ENCODE measurements at regions not wholly inside any gene's neighbourhood (a gene's known extent, or its start where the extent isn't known, plus 50 kb on each side); places are given as distances from the start of the nearest gene placed in this dataset.

DNA sequence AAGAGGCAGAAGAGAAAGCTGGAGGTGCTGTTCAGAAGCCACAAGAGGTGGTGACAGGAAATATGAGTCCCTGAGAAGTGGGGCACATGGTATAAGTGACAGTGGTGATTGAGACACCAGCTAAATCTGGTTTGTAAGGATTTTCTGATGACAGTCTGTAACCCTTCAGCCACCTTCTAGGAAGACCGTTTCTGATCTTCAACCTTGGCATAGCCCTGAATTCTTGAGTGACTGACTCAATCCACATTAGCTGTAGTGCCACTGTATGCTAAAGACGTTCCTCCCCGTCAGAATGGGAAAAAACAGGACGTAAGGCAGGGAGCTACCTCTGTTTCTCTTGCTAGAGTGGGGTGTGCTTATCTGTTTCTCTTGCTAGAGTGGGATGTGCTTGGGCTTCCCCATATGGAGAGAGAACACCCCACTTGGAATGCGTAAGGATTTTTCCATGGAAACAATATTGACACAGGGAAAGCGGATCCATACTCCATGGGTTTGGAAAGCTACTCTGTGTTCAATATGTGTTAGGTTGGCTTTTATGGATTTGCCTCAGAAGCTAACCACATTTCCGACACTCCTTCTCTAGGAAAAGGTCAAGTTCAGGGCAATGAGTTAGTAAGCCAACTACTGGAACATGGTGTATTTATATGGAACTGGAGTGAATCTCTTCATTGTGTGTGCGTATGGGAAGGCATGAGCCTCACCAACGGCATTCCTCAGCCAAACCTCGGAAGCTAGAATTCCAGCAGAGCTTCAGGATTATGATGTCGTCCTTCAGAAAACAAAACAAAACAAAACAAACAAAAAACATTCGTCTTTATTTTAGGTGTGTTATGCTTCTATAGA lies 948.8 kb upstream of the SLC10A2 start:
- H3K4me3 ChIP-seq (ENCODE audit: control insufficient read depth, low read depth, low read length), result no peak overlapping the region
- TF ChIP-seq, protein P1, sequence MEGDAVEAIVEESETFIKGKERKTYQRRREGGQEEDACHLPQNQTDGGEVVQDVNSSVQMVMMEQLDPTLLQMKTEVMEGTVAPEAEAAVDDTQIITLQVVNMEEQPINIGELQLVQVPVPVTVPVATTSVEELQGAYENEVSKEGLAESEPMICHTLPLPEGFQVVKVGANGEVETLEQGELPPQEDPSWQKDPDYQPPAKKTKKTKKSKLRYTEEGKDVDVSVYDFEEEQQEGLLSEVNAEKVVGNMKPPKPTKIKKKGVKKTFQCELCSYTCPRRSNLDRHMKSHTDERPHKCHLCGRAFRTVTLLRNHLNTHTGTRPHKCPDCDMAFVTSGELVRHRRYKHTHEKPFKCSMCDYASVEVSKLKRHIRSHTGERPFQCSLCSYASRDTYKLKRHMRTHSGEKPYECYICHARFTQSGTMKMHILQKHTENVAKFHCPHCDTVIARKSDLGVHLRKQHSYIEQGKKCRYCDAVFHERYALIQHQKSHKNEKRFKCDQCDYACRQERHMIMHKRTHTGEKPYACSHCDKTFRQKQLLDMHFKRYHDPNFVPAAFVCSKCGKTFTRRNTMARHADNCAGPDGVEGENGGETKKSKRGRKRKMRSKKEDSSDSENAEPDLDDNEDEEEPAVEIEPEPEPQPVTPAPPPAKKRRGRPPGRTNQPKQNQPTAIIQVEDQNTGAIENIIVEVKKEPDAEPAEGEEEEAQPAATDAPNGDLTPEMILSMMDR (IDR thresholded peaks at IDR 0.05; ENCODE audit: control insufficient read depth, insufficient read depth, low read depth, low read length, missing control alignments), result no peak
- DNase-seq (ENCODE audit: low read depth), result no peak

DNA sequence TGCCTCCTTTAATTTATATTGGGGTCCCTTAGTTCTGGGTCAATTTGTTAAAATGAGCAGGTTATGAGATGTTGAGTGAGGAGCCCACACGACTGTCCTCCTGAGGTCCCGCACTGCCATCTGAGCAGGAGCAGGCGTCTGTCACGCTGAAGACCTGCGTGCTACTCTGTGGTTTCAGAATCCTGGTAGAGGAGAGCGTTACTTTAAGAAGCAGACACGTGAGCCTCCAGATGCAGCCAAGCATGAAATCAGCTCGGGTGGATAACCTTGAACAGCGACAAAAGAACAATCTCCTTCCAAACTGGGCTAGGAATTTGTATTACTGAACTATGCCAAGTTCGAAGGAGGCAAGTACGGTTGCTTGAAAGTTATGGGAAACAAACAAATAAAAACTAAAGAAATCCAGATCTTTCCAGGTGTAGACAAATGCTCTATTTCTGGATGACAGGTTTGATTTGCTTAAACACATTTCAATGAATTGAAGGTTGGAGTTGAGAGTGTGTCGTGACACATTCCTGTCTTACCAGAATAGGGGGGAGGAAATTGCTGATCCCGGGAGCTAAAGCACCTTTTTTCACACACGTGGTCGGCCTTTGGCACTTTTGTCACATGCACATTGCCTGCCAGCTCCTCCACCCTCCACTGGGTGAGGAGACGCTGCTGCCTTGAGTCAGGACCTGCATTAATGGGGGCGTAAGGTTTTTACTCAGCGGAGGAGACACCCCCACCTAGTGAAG lies 945.5 kb upstream of the SLC10A2 start:
- TF ChIP-seq, protein P1 (IDR thresholded peaks at IDR 0.05; ENCODE audit: control insufficient read depth, insufficient read depth, low read depth, low read length, missing control alignments), result no peak

DNA sequence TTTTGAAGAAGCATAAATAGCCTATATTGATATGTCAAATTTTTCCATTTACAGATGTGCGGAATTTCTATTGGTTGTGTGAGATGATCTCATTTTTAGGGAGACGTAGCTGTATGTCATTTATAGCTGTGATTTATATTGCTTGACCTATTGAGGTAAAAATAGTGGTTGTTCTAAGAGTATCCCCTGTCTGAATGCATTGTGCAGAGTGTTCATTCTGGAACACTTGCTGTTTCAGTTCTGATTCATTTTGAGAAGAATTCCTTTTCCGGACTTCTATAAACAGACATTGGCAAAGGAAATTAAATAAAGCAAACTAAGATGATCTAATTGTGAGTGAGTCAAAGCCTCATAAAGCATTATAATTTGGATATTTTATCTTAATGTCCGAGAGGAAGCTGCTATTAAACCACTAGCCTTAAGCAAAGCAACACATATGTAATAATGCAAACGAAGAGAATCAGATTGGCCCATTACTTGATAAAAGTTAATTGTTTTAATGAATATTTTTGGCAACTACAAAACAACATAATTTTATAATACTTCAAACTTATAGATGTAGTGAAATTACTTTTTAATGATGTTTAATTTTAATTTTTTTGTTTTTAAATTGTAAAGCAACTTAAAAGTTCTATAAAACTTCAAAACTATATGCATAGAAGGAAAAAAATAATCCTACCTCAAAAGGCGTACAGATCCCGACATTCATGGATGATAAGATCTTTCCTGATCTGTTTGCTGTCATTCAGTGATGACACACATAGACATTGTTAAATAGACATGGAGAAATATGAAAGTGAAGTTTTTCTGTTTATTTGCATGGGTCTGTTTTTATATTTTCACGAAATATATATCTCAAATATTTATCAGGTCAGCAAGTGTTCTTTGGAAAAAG lies 942.6 kb upstream of the SLC10A2 start:
- TF ChIP-seq, protein P1 (IDR thresholded peaks at IDR 0.05; ENCODE audit: control insufficient read depth, insufficient read depth, low read depth, low read length, missing control alignments), result no peak
- no peak for DNase-seq (ENCODE audit: low read depth)
- no peak overlapping the region for H3K4me3 ChIP-seq (ENCODE audit: control insufficient read depth, low read depth, low read length)

More for the DNA sequence above, 945.5 kb upstream of the SLC10A2 start:
- H3K4me3 ChIP-seq (ENCODE audit: control insufficient read depth, low read depth, low read length), result no peak overlapping the region
- DNase-seq (ENCODE audit: low read depth), result no peak

DNA sequence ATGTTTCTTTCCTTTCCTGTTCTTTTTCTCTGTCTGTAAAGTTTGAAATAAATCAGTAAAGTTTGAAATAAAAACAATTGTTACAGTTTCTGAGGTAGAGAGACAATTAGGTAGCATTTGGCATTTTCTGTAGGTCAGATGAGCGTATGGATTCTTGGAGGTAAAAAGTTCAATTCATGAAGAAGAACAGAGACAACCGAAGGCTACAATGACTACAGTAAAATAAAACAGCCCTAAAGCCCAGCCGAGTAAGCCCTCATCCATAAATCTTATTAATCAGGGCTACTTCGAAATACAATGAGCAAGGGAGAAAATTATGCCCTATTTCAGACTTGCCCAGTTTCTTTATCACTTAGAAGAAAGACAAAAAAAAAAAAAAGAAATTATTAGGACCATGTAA lies 941.9 kb upstream of the SLC10A2 start:
- DNase-seq (ENCODE audit: low read depth), result no peak
- TF ChIP-seq, protein P1 (IDR thresholded peaks at IDR 0.05; ENCODE audit: control insufficient read depth, insufficient read depth, low read depth, low read length, missing control alignments), result no peak
- H3K4me3 ChIP-seq (ENCODE audit: control insufficient read depth, low read depth, low read length), result no peak overlapping the region

DNA sequence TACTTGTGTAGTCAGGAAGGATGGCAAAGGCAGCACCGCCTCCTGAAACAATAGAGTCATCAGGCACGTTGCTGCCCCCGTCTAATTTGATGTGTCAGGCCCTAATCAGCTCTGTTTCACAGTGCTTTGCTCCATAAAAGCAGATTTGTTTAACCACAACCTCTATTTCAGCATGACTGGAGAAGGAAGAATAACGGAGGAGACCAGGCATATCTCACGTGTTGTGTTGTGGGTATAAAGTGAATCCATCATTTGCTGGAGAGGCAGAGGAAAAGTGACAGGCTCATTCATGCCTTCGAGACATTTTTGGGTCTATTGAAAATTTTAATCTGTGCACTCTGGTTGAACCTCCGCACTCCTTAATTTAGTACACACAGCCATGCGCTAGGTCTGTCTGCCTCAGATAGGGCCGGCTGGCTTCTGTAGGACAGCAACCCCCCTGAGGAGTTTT lies 940.4 kb upstream of the SLC10A2 start:
- H3K4me3 ChIP-seq (ENCODE audit: control insufficient read depth, low read depth, low read length), result no peak overlapping the region
- TF ChIP-seq, protein P1 (IDR thresholded peaks at IDR 0.05; ENCODE audit: control insufficient read depth, insufficient read depth, low read depth, low read length, missing control alignments), result no peak
- DNase-seq (ENCODE audit: low read depth), result no peak

DNA sequence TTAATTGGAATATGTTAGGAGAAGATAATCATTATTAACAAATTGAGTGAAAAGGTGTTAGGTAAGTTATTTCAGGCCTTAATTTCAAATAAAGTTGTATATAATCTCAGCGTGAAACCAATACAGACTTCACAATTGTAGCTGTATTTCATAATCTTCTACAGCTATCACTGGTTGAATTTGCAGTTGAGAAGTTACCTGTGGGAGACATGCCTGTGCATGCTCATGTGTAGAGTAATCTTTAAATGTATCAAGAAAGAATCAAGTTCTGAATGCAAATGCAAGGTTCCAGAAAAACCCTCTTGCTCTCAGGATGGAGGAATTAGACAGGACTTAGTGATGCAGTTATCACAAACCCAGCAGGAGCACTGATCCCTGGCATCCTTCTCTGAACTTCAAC lies 938.4 kb upstream of the SLC10A2 start:
- TF ChIP-seq, protein P1 (IDR thresholded peaks at IDR 0.05; ENCODE audit: control insufficient read depth, insufficient read depth, low read depth, low read length, missing control alignments), result no peak

More for the DNA sequence above, 938.4 kb upstream of the SLC10A2 start:
- no peak overlapping the region for H3K4me3 ChIP-seq (ENCODE audit: control insufficient read depth, low read depth, low read length)
- DNase-seq (ENCODE audit: low read depth), result no peak

All from AG09309 (cell line).